ENCODE measurements at regions not wholly inside any gene's neighbourhood (a gene's known extent, or its start where the extent isn't known, plus 50 kb on each side); places are given as distances from the start of the nearest gene placed in this dataset.
A peak's percentile ranks its signal among the peaks of the same experiment; 100 is the strongest.
"Not testable (repeated sequence)": the region's sequence is repeated elsewhere in the genome, so short reads cannot be mapped to it uniquely, and the experiment has no call there.

DNA sequence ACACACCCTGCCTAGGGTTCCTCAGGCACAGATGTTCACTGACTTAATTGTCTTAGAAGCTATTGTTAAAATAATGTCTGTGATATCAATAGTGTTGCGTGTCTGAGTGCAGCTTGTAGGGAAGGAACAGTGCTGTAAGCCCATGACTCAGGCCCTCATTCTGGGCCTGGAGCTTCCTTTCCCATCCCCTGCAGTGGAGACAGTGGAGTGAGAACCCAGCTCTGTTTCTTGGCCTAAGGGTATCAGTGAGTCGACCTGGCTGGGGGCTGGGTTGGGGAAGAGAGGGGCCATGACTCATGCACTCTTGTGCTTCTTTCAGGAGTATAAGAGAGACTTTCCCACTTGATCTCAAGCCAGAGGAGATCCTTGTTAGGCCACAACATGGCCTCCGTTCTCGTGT is 106.8 kb downstream of the HRH4 start:
- no peak for DNase-seq

DNA sequence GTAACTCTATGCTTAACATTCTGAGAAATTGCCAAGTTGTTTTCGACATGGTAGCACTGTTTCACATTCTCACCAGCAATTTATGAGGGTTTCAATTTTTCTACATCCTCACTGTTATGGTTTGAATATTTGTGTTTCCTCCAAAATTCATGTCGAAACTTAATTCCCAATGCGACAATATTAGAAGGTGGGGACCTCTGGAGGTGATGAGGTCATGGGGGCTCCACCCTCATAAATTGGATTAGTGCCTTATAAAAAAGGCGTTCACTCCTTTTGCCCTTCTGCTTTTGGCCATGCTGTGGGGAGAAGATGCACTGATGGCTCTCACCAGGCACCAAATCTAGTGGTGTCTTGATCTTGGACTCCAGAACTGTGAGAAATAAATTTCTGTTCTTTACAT is 110.3 kb downstream of the HRH4 start:
- DNase-seq, result no peak

DNA sequence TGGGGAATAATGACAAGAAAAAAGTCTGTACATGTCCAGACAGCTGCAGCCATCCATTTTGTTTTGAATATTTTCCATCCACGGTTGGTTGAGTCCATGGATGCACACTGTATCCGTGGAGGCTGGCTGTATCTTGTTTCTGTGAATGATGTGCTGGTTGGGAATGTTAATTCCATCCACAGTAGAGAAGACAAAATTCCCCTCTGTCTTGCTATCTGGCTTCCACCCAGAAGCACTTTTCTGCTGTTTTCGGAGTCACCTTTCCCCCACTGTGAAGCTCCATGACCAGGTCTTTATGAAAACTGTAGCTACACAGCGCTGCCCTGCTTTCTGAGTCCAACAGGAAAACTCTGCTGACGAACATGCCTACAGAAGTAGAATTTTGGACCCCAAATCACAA is 122.3 kb downstream of the HRH4 start:
- DNase-seq, result no peak

DNA sequence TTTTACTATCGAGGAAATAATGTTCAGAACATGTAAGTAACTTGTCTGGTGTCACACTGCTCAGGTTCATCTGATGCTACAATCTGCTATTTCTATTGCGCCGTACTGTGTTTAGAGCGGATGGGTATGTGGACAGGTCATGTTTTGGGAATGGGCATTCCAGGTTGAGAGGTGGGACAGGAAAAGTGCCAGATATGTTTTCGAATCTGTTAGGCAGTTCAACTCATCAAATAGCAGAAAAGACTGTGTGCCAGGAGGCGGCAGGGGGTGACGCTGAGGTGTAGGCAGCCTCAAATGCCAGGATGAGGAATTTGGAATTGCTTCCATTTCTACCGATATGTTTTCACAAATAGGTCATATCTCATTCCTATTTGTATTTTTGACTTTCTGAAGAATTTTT is 123.8 kb downstream of the HRH4 start:
- no peak for DNase-seq

DNA sequence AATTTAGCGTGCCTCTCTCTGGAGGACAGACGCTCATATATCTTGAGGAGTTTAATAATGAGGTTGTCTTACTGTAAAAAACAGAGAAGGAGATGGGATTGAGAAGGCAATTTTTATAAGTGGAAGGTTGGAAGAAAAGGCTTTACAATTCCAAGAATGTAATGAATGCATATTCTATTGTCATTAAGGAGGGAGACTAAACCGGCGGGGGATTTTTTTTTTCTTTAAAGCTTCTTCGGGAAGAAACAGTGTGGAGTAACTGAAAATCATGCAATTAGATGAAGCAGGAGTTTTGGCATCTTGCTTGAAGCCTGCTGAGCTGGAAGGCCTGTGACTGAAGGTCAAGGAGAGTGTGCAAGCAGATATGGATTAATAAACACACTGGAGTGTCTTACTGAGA is 124.4 kb downstream of the HRH4 start:
- no peak for DNase-seq

DNA sequence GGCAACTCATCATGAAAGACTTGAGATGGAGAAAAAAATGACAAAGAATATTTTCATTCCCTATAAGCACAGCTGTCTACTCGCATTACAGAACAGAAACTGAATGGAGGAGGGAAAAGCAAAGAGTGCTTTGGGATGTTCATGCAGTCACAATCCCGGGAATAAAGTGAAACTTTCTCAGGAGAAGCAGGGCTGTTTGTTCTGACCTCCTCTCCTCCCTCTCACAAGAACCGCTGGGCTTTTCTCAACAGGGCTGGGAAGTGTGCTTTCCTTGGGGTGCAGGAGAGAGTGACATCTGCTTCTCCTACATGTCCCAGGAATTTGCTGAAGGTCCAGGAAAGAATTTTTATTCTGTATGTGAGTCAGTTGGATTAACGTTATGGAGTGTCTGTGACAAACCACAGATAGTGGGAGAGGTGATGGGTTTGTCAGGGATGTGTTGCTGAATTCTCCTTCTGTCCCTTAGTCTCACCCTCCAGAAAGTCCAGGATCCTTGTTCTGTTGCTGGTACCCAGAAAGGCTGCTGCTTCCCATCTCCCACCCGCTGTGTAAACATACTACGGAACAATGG is 125.6 kb downstream of the HRH4 start:
- DNase-seq, result peak; percentile 45

DNA sequence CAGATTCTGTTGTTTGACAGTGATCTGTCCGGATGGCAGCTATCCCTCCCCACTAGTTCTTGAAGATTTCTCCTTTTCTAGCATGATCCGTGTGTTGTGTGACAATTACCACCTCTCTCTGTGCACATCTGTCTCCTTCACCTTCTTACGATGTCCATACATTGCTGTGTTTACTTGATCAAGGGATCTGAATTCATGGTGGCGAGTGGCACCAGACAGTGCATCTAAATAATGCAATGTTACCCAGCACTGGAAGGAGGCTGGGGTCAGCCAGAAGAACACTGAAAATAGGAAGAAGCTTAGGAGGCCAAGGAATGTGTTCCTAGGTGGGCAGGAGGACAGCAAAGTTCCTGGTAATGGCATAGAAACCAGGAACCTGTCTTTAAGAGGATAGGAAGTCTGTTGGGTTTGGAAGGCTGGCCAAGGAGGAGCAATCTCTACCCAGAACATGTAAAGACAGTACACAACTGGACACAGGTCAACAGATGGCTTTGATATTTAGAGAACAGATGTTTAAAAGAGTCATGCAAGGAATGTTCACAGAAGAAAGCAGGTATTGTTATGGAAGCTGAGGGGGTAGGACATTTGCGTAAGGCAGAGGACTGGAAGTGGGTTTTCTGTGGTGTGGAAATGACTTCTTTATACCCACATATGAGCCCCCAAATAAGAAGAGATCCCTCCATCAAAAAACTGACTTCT is 126.4 kb downstream of the HRH4 start:
- DNase-seq, result no peak

DNA sequence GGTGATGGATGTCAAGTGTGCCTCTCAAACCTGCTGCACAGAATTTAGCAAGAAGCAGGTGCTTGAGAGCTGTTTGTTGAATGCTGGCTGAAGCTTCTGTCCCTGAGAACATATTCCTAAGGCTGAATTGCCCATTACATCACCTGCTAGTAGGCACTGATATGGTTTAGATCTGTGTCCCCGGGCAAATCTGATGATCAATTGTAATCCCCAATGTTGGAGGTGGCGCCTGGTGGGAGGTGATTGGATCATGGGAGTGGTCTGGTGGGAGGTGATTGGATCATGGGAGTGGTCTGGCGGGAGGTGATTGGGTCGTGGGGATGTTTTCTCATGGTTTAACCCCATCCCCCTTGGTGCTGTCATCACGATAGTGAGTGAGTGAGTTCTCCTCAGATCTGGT is 128.0 kb downstream of the HRH4 start:
- DNase-seq, result no peak

DNA sequence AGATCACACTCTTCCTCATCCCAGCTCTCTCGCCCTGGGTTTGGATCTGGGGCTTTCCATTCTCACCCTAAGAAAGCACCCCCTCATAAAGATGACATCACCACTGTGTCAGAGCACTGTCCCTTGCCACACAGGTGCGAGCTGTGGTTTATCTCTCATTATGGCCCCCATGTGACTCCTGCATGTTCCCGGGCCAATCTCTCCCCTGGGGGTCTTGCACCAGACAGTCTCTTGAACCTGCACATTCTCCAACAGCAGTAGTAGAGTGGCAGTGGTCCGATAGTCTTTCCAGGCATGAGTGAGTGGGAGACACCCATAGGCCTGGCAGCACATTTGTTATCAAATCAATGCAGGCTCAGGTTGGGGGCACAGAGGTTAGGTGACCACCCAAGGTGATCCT is 130.5 kb downstream of the HRH4 start:
- no peak for DNase-seq

DNA sequence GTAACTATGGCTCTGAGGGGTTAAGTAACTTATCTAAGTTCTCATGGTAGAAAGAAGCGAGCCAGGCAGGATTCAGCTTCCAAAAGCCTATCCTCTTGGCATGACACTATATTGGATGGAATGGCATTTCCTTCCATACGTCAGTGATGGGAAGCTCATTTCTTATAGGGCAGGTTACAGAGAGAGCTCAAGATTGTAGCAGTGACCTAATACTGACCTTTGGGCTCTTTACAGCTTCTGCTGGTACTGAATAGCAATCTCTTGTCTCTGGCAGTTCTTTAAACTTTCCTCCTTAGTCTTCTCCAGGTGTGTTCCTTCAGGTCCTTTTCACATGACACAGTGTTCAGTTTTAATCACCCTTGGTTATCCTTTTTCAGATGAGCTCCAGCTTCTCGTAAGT is 133.0 kb downstream of the HRH4 start:
- no peak for DNase-seq

DNA sequence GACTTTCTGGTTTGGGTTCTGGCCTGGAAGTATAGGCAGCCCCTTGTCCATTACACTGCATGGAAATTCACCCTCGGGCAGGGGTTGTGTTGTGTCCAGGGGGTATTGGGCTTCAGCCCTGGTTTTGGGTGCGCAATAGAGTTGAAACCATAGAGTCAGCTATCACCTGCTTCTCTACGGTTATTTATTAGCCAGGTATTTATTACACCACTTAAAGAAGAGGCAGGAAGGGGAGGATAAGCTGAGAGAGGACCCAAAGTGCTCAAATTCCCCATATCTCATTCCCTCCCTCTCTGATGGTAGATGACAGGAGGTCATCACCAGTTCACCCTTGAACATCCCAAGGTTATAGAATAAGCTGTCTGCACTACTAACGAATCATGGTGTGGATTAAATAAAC is 133.4 kb downstream of the HRH4 start:
- DNase-seq, result no peak

DNA sequence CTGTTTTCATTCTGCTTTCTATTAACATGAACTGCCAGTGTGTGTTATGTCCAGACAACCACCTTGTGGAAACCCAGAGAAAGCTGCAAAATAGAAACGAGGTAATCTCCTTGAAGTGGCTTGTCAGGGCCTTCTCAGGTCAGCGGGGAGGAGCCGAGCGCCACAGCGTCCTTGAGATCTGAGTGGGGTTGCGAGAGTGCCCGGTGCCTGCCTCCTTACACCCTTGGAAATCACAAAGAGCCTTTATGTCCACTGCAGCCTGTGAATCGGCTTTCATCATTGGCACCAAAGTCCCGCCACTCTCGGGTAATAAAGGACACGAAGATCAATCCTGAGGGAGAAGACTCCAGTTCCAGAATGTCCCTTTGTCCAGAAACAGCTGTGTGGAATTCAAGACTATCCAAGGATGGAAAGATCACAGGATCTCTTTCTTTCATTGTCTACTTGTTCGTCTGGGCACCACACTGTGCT is 135.2 kb downstream of the HRH4 start:
- no peak for DNase-seq

DNA sequence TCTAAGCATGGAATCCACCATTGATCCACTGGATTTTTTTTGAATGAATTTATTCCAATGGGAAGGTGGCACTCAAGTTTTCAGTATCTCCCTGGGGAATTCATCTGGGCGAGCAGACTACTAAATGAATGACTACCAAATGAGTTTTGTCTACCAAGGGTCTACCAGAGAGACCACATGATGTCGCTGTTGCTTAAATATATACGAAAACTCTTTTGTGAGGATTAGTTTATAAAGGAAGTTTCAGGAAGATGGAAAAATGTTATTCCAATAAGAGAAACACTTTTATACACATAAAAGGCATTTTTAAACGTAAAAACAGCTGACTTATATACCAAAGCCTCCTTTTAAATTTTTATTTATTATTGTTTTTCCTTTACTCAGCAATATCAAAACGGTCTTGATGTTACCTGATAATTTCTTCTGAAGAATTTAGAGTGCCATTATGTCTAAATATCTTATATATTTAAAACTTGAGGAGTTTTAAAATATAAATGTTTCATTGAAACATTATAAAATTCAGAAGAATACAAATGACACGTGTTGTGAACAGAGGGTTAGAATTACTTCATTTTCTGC is 139.7 kb downstream of the HRH4 start:
- no peak for DNase-seq

DNA sequence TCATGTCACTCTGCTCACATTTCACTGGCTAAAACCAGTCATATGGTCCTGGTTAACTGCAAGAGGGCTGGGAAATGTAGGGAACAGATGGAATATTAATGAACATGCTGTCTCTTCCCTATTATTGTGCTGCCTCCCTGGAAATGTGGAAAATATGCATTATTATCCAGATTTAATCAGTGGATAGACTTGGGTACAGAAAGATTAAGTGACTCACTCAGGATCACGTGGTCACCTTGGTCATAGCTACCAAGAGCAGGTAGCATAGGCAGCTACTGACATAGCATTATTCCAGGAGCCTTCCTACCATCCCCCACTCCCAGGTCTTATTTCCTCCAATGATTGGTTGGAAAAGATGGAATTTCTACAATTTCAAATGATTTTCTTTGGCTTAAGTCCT is 141.1 kb downstream of the HRH4 start:
- no peak for DNase-seq

DNA sequence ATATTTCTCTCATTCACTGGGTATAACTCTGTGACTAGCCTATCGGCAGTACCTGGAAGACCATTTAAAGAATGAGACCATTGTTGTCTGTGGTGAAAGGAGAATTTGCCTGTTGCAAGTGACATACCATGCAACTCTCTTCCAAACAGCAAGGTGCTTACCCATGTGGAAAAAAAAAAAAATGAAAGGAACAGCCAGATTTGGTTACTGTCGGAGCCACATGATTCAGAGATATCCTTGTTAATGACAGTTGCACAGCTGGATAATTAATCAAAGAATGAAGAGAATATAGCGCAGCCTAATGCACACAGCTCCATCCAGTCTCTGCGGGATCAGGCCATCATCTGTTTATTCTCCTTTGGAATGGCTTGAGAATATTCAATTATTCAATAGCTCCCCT is 141.8 kb downstream of the HRH4 start:
- no peak for DNase-seq

DNA sequence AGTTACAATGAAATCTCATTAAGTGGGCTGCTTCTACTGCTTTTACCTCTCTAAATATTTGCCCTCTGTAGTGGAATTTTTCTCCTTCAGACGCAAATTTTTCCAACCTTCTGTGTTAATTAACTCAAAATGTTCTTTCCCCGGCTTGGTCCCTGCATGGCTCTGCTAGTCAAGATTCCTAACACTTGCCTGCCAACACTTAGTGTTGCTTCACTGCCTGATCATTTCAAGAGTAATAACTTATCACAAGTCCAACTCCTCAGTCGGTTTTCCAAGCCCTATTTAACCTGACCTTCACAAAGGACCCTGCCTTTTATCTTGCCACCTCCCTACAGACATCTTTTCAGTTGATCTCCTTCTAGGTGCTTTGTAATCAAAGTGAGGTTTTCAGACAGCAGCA is 142.7 kb downstream of the HRH4 start:
- no peak for DNase-seq

DNA sequence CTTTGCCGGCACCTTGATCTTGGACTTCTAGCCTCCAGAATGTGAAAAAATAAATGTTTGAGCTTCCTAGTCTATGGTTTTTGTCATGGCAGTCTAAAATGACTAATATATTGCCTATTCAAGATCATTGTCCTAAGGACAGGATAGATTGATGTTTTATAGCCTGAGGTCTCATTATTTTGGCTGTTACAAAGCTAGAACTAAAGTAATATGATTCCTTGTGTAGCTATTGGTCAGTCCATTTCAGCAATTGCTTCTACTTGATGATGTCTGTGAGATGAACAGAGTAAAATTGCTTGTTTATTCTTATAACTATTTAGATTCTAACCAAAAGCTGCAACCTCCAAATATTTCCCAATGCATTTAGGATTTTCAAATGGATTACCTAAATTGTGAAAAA is 145.0 kb downstream of the HRH4 start:
- no peak for DNase-seq

DNA sequence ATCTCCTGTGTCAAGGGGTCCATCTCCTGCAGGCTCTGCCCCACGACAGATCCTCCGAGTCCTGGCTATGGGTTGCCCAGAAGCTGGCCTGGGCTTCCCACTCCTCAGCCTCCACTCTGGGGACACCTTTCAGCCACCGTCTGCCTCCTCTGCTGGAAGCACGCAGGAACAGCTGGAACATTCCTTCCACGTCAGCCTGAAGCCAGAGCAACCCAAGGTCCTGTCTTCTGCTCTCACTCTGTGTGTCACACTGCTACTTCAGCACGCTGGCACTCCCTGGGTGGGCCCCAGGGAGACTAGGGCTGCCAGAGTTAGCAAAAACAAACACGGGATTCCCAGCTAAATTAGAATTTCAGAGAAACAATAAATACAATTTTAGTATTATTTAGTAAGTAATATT is 148.8 kb downstream of the HRH4 start:
- DNase-seq, result no peak

DNA sequence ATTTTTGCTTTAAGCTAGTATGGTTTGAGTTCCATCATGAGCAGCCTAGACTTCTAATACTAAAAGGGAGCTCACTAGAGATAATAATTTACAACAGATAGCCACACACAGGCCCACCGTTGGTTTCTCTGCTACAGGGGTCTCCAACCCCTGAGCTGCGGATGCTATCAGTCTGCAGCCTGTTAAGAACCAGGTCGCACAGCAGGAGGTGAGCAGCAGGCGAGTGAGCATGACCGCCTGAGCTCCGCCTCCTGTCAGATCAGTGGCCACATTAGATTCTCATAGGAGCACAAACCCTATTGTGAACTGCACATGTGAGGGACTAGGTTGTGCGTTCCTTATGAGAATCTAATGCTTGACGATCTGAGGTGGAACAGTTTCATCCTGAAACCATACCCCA is 150.6 kb downstream of the HRH4 start:
- no peak for DNase-seq

DNA sequence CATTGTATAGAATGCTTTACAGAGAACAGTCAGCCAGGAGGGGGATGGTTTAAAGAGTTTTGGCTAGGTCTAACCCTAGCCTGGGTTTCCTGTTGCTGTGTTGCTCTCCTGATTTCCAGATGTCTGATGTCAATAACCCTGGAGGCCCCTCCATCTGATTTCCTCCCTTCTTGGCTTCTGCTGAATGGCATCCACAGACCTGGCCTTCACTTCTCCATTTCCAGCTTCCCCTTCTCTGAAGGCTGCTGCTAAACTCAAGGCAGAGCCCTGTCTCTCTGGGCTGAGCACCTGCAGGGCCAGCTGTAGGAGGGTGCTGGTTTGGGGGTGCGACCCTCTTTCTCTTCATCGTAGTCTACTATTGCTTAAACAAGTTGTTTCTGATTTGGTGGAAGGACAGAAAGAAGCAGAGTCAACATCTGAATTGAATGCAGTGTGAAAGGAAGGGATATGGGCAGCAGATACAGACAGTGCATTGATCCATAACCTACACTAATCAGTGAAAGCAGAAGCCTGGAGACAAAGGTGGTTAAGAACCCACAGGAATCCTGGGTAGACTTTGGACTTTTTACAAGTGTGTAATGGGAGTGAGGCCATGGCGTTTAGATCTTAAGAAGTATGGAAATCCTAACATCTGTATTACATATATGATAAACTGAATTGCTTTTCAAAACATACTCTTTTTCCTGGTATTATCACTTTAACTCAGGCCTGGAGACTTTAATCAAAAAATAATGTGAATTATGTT is 153.6 kb downstream of the HRH4 start:
- DNase-seq, result no peak

DNA sequence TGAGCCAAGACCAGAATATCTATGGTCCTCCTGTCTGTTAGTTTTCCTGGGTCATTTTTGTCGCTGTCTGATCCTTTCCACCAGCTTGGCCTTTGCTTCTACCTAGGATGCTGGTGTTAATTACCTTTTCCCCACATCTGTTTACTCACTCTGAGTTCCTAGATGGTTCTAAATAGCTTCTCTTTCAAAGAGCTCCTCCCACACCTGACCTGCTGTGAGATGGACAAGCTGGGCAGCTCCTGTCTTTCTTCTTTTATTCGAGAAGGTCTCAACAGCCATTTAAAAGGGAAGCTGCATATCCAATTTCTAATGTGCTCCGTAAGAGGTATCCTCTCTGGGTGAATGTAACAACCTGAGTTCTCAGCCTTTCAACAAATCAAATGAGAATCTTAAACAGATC is 156.2 kb downstream of the HRH4 start:
- DNase-seq, result no peak

DNA sequence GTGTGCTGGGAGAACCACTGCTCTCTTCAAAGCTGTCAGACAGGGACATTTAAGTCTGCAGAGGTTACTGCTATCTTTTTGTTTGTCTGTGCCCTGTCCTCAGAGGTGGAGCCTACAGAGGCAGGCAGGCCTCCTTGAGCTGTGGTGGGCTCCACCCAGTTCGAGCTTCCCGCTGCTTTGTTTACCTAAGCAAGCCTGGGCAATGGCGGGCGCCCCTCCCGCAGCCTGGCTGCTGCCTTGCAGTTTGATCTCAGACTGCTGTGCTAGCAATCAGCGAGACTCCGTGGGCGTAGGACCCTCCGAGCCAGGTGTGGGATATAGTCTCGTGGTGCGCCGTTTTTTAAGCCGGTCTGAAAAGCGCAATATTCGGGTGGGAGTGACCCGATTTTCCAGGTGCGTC is 164.0 kb downstream of the HRH4 start:
- DNase-seq, result not testable (repeated sequence)

DNA sequence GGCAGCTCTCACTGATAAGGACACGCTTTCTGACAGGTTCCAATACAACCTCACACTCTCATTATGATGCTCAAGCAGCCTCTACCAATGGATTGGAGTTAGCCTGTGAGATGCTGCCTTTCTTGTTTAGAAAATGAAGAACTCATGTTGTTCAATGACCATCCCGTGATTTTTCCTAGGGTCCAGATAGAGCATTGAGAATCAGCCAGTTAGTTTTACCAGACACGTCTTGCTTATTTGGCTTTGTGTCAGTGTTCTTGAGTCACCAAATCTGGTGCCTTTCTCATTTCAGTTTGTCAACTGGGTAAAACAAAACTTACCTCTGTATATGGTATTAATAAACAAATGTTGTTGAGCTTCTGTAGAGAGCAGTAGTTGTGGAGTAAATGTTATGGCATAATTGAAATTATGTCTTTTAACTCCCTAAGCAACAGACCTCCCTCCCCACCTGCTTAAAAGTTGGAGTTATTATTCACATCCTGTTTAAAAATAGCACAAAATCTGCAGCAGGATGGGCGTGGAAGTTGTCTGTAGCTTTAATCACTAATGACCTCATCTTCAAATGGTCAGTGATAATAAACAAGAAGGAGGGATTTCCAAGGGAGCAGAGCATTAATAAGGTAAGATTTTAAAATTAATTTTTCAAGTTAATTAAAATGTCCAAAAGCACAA is 167.3 kb downstream of the HRH4 start:
- DNase-seq, result no peak

DNA sequence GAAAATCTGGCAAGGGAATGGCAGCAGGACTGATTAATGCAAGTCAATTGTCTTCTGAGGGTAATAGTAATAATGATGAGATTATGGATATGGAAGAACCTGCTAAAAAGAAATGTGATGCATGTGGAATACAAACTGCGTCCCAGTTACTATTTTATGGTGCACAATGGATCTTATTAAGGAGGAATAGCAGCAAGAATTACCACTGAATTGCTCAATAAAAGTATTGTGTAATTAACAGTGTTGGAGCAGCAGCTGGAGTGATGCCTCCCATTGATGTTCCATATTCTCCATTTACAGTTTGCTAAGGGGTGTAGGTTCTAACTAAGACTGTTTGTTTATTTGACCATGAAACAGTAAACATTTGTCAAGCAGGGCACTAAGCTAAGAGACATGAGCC is 167.9 kb downstream of the HRH4 start:
- DNase-seq, result no peak

All from left hindlimb (tissue), 1 donor.